ENCODE measurements at regions not wholly inside any gene's neighbourhood (a gene's known extent, or its start where the extent isn't known, plus 50 kb on each side); places are given as distances from the start of the nearest gene placed in this dataset.
"Not testable (repeated sequence)": the region's sequence is repeated elsewhere in the genome, so short reads cannot be mapped to it uniquely, and the experiment has no call there.

DNA sequence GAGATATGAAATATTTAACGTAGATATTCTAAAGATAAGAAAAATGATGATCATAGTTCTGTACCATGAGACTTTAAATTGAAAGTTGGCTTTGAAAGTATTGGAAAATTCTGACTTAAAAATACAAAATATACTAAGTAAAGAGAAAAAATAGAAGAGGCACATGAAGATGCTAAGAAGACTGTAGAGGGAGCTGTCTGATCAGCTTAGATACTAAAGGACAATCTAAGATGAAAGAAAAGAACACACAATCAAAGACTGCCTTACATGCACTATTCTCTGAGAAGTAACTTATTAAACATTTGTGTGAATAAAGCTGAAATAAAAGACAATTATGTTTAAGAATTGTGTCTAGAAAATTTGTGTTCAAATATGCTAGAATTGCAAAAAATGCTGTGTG, 55.1 kb downstream of the RBMXL2 start:
- TF ChIP-seq, protein P1, sequence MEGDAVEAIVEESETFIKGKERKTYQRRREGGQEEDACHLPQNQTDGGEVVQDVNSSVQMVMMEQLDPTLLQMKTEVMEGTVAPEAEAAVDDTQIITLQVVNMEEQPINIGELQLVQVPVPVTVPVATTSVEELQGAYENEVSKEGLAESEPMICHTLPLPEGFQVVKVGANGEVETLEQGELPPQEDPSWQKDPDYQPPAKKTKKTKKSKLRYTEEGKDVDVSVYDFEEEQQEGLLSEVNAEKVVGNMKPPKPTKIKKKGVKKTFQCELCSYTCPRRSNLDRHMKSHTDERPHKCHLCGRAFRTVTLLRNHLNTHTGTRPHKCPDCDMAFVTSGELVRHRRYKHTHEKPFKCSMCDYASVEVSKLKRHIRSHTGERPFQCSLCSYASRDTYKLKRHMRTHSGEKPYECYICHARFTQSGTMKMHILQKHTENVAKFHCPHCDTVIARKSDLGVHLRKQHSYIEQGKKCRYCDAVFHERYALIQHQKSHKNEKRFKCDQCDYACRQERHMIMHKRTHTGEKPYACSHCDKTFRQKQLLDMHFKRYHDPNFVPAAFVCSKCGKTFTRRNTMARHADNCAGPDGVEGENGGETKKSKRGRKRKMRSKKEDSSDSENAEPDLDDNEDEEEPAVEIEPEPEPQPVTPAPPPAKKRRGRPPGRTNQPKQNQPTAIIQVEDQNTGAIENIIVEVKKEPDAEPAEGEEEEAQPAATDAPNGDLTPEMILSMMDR (IDR thresholded peaks at IDR 0.05; ENCODE audit: insufficient read depth, low read length, poor library complexity, severe bottlenecking): peak; percentile 20
- Histone ChIP-seq H3K36me3 (ENCODE audit: control insufficient read depth, insufficient read depth, low read length) (no peaks in the 10 kb centered on the region), H3K27me3 (ENCODE audit: control insufficient read depth, insufficient read depth, low read length) (no peaks in the 10 kb centered on the region), H3K4me3 (ENCODE audit: low read depth, low read length) (no peak overlapping the region)
- no peak for DNase-seq (ENCODE audit: low read depth)

DNA sequence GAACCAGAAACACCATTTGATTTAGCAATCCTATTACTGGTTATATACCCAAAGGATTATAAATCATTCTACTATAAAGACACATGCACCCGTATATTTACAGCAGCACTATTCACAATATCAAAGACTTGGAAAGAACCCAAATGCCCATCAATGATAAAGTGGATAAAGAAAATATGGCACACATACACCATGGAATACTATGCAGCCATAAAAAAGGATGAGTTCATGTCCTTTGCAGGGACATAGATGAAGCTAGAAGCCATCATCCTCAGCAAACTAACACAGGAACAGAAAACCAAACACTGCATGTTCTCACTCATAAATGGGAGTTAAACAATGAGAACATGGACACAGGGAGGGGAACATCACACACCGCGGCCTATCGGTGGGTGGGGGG, 61.3 kb downstream of the RBMXL2 start:
- not testable (repeated sequence) for DNase-seq (ENCODE audit: low read depth); H3K27me3 ChIP-seq (ENCODE audit: control insufficient read depth, insufficient read depth, low read length); H3K36me3 ChIP-seq (ENCODE audit: control insufficient read depth, insufficient read depth, low read length); H3K4me3 ChIP-seq (ENCODE audit: low read depth, low read length)

DNA sequence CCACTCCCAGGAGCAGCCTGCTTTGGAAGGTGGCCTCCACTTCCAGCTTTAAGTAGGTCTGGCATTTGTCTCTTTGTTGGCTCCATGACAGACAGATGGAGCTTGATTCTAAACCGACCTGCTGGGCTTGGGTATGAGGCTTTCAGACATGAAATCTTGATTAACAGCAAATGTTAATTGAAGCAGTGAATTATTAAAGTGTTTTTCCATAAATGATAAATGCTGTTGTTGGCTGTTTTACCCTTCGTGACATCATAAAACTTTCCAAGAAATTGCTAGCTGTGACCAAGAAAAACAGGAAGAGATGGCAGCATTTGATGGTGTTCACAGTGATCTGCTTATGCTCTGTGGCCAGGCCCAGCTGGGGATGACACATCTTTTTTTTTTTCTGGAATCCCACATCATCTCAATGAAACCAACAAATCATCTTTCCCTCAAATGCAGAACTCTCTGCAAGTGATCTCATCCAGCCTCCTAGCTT, 66.1 kb downstream of the RBMXL2 start:
- Histone ChIP-seq H3K27me3 (ENCODE audit: control insufficient read depth, insufficient read depth, low read length) (no peaks in the 10 kb centered on the region), H3K4me3 (ENCODE audit: low read depth, low read length) (no peak overlapping the region), H3K36me3 (ENCODE audit: control insufficient read depth, insufficient read depth, low read length) (no peaks in the 10 kb centered on the region)
- TF ChIP-seq, protein P1 (IDR thresholded peaks at IDR 0.05; ENCODE audit: insufficient read depth, low read length, poor library complexity, severe bottlenecking): no peak
- DNase-seq (ENCODE audit: low read depth): no peak

DNA sequence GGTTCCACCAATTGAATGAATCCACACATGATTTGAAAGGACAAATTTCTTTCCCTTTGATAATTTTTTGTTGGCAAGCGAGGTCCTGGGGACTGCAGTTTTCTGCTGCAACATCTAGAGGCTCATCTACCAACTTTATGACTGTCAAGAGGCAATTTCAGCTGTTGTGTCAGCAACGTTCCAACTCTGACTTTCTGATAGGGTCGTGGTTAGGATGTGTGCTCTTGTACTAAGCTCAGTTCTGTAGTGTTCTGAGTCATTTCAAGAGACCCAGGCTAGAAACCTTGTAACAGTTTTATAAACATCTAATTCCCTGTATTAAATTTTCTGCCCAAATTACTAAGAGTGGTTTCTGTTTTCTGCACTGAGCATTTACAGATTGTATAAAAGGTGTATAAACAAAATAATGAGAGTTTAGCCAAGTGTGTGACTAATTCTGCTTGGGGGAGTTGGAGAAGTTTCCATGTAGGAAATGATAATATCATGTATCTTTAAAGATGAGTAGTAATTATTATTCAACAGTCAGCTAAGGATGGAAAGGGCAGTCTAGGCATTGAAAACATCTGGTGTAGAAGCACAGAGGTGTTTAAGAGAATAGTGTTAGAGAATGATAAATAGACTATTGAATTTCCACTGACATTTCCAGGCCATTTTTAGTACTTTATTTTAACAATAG, 72.2 kb downstream of the RBMXL2 start:
- DNase-seq (ENCODE audit: low read depth): no peak
- Histone ChIP-seq H3K4me3 (ENCODE audit: low read depth, low read length) (no peak overlapping the region), H3K36me3 (ENCODE audit: control insufficient read depth, insufficient read depth, low read length) (no peaks in the 10 kb centered on the region), H3K27me3 (ENCODE audit: control insufficient read depth, insufficient read depth, low read length) (no peaks in the 10 kb centered on the region)
- TF ChIP-seq, protein P1 (IDR thresholded peaks at IDR 0.05; ENCODE audit: insufficient read depth, low read length, poor library complexity, severe bottlenecking): no peak

DNA sequence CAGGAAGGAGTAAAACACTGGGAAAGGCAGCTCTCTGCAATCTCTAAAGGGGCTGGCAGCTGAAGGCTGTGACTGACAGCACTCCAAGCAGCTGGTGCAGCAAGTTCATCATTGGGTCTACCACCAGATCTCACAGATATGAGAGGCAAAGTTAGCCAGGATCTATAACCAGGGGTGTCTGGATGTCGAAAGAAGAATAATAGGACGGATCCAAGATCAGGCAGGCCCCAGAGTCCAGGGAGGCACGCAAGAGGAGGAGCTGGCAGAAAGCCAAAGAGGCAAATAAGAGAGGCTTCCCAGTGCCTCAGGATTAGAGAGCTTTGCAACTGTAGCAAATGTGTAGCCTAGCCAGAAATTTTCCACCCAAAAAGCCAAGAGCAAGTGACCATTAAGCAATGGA, 77.1 kb downstream of the RBMXL2 start:
- no peaks in the 10 kb centered on the region for H3K27me3 ChIP-seq (ENCODE audit: control insufficient read depth, insufficient read depth, low read length)
- no peak for DNase-seq (ENCODE audit: low read depth)
- H3K36me3 ChIP-seq (ENCODE audit: control insufficient read depth, insufficient read depth, low read length): no peaks in the 10 kb centered on the region
- no peak overlapping the region for H3K4me3 ChIP-seq (ENCODE audit: low read depth, low read length)
- TF ChIP-seq, protein P1 (IDR thresholded peaks at IDR 0.05; ENCODE audit: insufficient read depth, low read length, poor library complexity, severe bottlenecking): no peak

DNA sequence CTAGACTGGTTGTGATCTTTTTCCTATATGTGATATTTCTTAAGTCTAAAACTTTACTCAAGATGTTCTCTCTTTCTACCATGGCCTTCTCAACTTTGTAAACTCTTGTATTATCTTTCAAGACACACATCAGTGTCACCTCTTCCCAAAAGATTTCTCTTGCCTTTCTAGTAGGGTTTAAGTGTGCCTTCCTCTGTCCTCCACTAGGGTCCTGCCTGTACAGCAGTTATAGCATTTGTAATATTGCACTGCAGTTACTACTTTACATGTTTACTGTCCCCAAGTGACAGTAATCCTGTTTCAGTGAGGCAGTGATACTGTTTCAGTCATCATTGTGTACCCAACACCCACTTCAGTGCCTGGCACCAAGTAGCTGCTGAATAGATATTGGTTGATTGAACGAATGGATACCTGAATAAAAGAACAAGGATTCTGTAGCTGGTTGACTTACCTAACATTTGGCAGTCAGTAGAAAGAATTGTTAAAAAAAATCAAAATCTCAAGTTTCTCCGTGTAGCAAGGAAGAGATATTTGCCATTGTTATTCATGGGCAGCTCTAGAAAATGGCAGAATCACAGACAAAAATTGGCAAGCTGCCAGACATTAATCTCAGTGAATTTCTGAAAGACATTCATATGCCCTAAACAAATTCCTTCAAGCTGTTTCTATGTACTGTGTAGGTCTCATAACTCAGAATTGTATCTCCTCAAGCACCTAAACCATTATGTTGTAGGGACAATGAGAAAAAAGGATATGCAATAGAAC, 79.4 kb downstream of the RBMXL2 start:
- no peak overlapping the region for H3K4me3 ChIP-seq (ENCODE audit: low read depth, low read length)
- no peaks in the 10 kb centered on the region for H3K27me3 ChIP-seq (ENCODE audit: control insufficient read depth, insufficient read depth, low read length)
- no peaks in the 10 kb centered on the region for H3K36me3 ChIP-seq (ENCODE audit: control insufficient read depth, insufficient read depth, low read length)
- no peak for DNase-seq (ENCODE audit: low read depth)
- TF ChIP-seq, protein P1 (IDR thresholded peaks at IDR 0.05; ENCODE audit: insufficient read depth, low read length, poor library complexity, severe bottlenecking): no peak

Measured in kidney epithelial cell (primary cell).